CD14-positive monocyte (primary cell): ENCODE measurements at regions not wholly inside any gene's neighbourhood (a gene's known extent, or its start where the extent isn't known, plus 50 kb on each side); places are given as distances from the start of the nearest gene placed in this dataset.
A peak's percentile ranks its signal among the peaks of the same experiment; 100 is the strongest.

Experiments
- DNase-seq, 3 donors: peaks; one replicate each; pipeline ENCODE4 v3.0.0-alpha.2; 2011 to 2022
- H2AFZ ChIP-seq: 2 replicates; pipeline ENCODE4 v1.6.0; 2012; ENCODE audit warnings: mild to moderate bottlenecking, low read depth, low read length, inconsistent platforms; ENCODE audit not compliant: insufficient read depth, poor library complexity, severe bottlenecking
- H3K27ac ChIP-seq, 2 donors: 1 replicate in 1 of 2; 2 replicates in 1 of 2; pipeline ENCODE4 v1.5.1; 2012 to 2013; ENCODE audit warnings: low read length in 2 of 2, control low read depth in 1 of 2, inconsistent platforms in 1 of 2, low read depth in 1 of 2, mild to moderate bottlenecking in 1 of 2
- H3K27me3 ChIP-seq, 2 donors: one replicate each; pipeline versions ENCODE4 v1.6.0 to v1.6.1; 2011 to 2013; ENCODE audit warnings: low read length in 2 of 2; ENCODE audit not compliant: control insufficient read depth in 2 of 2, insufficient read depth in 2 of 2
- H3K36me3 ChIP-seq, 2 donors: replicated peaks in 1 of 2; 1 replicate in 1 of 2; 2 replicates in 1 of 2; pipeline versions ENCODE4 v1.5.1 to v1.6.1; 2012 to 2013; ENCODE audit warnings: low read length in 2 of 2, control low read depth in 1 of 2, inconsistent platforms in 1 of 2, mild to moderate bottlenecking in 1 of 2; ENCODE audit not compliant: insufficient read depth in 2 of 2, control insufficient read depth in 1 of 2
- H3K4me1 ChIP-seq, 2 donors: 1 replicate in 1 of 2; 2 replicates in 1 of 2; pipeline versions ENCODE4 v1.5.1 to v1.6.1; 2012 to 2013; ENCODE audit warnings: low read length in 2 of 2, control low read depth in 1 of 2, inconsistent platforms in 1 of 2, mild to moderate bottlenecking in 1 of 2, moderate library complexity in 1 of 2; ENCODE audit not compliant: insufficient read depth in 2 of 2, control insufficient read depth in 1 of 2
- H3K4me2 ChIP-seq: replicated peaks from 2 replicates; pipeline ENCODE3; 2012; ENCODE audit warnings: low read length, moderate library complexity, mild to moderate bottlenecking; ENCODE audit not compliant: poor library complexity, severe bottlenecking; ENCODE audit errors: extremely low read depth
- H3K4me3 ChIP-seq, 3 experiments: fragments of 200-600 bp in 1 of 3; sonication (generic) in 1 of 3; replicated peaks in 1 of 3; 1 replicate in 2 of 3; 2 replicates in 1 of 3; pipeline ENCODE4 v1.5.1; 2011 to 2013; ENCODE audit warnings: low read length in 3 of 3, mild to moderate bottlenecking in 3 of 3, control low read depth in 2 of 3, low read depth in 2 of 3, inconsistent platforms in 1 of 3, moderate library complexity in 1 of 3
- H3K79me2 ChIP-seq: 2 replicates; pipeline ENCODE4 v1.6.0; 2012; ENCODE audit warnings: mild to moderate bottlenecking, control low read depth, inconsistent platforms, low read length, moderate library complexity; ENCODE audit not compliant: insufficient read depth
- H3K9ac ChIP-seq: 2 replicates; pipeline ENCODE4 v1.6.0; 2017; ENCODE audit warnings: low read length, mild to moderate bottlenecking; ENCODE audit not compliant: insufficient read depth, poor library complexity, severe bottlenecking
- H3K9me3 ChIP-seq, 2 donors: replicated peaks in 1 of 2; 1 replicate in 1 of 2; 2 replicates in 1 of 2; pipeline versions ENCODE4 v1.5.1 to v1.6.1; 2012 to 2013; ENCODE audit warnings: low read length in 2 of 2, control low read depth in 1 of 2; ENCODE audit not compliant: control insufficient read depth in 1 of 2, insufficient read depth in 1 of 2
- H4K20me1 ChIP-seq: 2 replicates; pipeline ENCODE4 v1.6.0; 2012; ENCODE audit warnings: mild to moderate bottlenecking, low read length, control low read depth, moderate library complexity; ENCODE audit not compliant: insufficient read depth
- H3K27ac Mint-ChIP-seq, 7 donors: one replicate each; pipeline ENCODE4 v1.8.0; 2020; ENCODE audit warnings: mild to moderate bottlenecking in 7 of 7, mixed read lengths in 7 of 7, moderate library complexity in 6 of 7, inconsistent platforms in 2 of 7
- H3K27me3 Mint-ChIP-seq, 3 donors: one replicate each; pipeline ENCODE4 v1.8.0; 2021 to 2022; ENCODE audit warnings: low read depth in 3 of 3, mild to moderate bottlenecking in 3 of 3, mixed read lengths in 3 of 3, moderate library complexity in 3 of 3, inconsistent platforms in 1 of 3
- H3K36me3 Mint-ChIP-seq, 2 donors: one replicate each; pipeline ENCODE4 v1.8.0; 2020; ENCODE audit warnings: mixed read lengths in 2 of 2, inconsistent platforms in 1 of 2, mild to moderate bottlenecking in 1 of 2
- H3K4me1 Mint-ChIP-seq: one replicate; pipeline ENCODE4 v1.8.0; 2020; ENCODE audit warnings: mild to moderate bottlenecking, mixed read lengths
- H3K4me3 Mint-ChIP-seq, 2 donors: one replicate each; pipeline ENCODE4 v1.8.0; 2020; ENCODE audit warnings: mild to moderate bottlenecking in 2 of 2, mixed read lengths in 2 of 2, moderate library complexity in 1 of 2
- H3K9me3 Mint-ChIP-seq, 7 donors: one replicate each; pipeline ENCODE4 v1.8.0; 2020 to 2022; ENCODE audit warnings: mixed read lengths in 7 of 7, mild to moderate bottlenecking in 6 of 7, moderate library complexity in 6 of 7, inconsistent platforms in 2 of 7
- WGBS: methylation state at CpG from one replicate; pipeline ENCODE4 v1.1.5; 2013; ENCODE audit warnings: missing lambda C conversion rate; ENCODE audit not compliant: insufficient coverage; 5-methylcytosine and 5-hydroxymethylcytosine counted together
- intact Hi-C, 2 donors: fragments of 100-400 bp; cut with micrococcal nuclease; formaldehyde crosslinking; loops; one replicate each; pipeline versions ENCODE4 v1.15.0 to v1.15.1; 2023
- TF ChIP-seq, protein P1 (sequence below): fragments of 200-600 bp; IDR thresholded peaks from one replicate; pipeline ENCODE4 v1.8.0; 2022; ENCODE audit warnings: antibody characterized with exemption, mild to moderate bottlenecking

DNA sequence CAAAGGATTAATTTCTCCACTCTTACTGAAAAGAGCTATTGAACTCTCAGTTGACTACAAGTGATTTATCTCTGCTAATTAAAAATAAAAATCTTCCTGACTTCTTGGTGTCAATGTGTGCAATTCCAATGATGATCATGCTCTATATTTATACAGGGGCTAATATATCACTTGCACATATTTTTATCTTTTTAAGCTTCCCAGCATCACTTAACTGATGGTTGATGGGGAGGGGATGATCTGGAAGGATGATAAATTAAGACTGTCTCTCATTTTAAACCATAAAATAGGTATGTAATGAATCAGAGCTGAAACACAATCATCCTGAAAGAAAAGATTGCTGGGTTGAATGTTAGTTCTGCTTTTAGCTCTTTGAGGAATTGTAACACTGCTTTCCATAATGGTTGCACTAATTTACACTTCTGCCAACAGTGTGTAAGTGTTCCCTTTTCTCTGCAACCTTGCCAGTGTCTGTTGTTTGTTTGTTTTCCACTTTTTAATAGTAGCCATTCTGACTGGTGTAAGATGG, 169.6 kb upstream of the ECI2 start:
- no peaks in the 10 kb centered on the region for H3K79me2 ChIP-seq
- Mint-ChIP-seq H3K4me1 (peaks cover 4% of the 10 kb centered on the region), H3K27ac (peak overlapping the region in 2 of 7 donors; percentile 27 to 28), H3K27me3 (peaks cover 0 to 4% (median 3%) of the 10 kb centered on the region in 3 donors), H3K4me3 (no peak overlapping the region), H3K36me3 (no peaks in the 10 kb centered on the region), H3K9me3 (peaks cover 0 to 8% (median 4%) of the 10 kb centered on the region in 7 donors)
- no peak overlapping the region for H3K4me3 ChIP-seq
- intact Hi-C loops: no loop called here
- no peak for DNase-seq
- H3K9me3 ChIP-seq: peaks cover 3 to 5% of the 10 kb centered on the region in 2 donors
- no peaks in the 10 kb centered on the region for H4K20me1 ChIP-seq
- no peak overlapping the region for H3K9ac ChIP-seq
- H3K4me1 ChIP-seq: peaks cover 8 to 15% of the 10 kb centered on the region in 2 donors
- no peak overlapping the region for H3K27ac ChIP-seq
- no peak overlapping the region for H3K4me2 ChIP-seq
- H3K27me3 ChIP-seq: no peaks in the 10 kb centered on the region
- H2AFZ ChIP-seq: no peak overlapping the region
- no peaks in the 10 kb centered on the region for H3K36me3 ChIP-seq
- TF ChIP-seq, protein P1, sequence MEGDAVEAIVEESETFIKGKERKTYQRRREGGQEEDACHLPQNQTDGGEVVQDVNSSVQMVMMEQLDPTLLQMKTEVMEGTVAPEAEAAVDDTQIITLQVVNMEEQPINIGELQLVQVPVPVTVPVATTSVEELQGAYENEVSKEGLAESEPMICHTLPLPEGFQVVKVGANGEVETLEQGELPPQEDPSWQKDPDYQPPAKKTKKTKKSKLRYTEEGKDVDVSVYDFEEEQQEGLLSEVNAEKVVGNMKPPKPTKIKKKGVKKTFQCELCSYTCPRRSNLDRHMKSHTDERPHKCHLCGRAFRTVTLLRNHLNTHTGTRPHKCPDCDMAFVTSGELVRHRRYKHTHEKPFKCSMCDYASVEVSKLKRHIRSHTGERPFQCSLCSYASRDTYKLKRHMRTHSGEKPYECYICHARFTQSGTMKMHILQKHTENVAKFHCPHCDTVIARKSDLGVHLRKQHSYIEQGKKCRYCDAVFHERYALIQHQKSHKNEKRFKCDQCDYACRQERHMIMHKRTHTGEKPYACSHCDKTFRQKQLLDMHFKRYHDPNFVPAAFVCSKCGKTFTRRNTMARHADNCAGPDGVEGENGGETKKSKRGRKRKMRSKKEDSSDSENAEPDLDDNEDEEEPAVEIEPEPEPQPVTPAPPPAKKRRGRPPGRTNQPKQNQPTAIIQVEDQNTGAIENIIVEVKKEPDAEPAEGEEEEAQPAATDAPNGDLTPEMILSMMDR: no peak

DNA sequence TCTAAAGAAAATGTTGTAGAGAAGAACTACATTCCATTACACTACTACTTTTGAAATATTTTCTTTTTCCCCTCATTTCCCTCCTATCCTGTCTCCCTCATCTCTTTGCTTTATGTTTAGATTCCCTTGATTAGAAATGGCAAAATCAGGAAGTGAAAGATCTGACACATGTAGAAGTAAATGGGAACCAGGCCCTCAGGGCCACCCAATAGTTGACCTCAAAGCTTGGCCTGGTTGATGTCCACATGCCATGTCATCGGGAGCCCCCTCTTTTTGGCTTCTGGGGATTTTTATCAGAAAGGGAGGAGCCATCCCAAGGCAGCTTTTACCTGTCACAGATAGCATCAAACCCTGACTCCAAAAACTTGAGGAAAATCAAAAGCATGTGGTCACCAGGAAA, 168.3 kb upstream of the ECI2 start:
- intact Hi-C loops: no loop called here
- H3K36me3 ChIP-seq: no peaks in the 10 kb centered on the region
- H3K27me3 Mint-ChIP-seq: peaks cover 0 to 2% (median 1%) of the 10 kb centered on the region in 3 donors
- H3K27ac ChIP-seq: no peak overlapping the region
- H3K4me3 Mint-ChIP-seq: no peak overlapping the region
- no peak overlapping the region for H3K4me2 ChIP-seq
- H3K9ac ChIP-seq: no peak overlapping the region
- TF ChIP-seq, protein P1: no peak
- DNase-seq: peak in 1 of 3 donors; percentile 55
- no CpG with 5 or more reads among the region's 1 CpG for WGBS
- H3K9me3 ChIP-seq: no peaks in the 10 kb centered on the region
- no peaks in the 10 kb centered on the region for H3K79me2 ChIP-seq
- H3K27ac Mint-ChIP-seq: no peak overlapping the region
- peaks cover 10% of the 10 kb centered on the region for H3K4me1 Mint-ChIP-seq
- no peaks in the 10 kb centered on the region for H3K36me3 Mint-ChIP-seq
- no peak overlapping the region for H3K4me3 ChIP-seq
- H3K9me3 Mint-ChIP-seq: peaks cover 0 to 3% (median 2%) of the 10 kb centered on the region in 7 donors
- H2AFZ ChIP-seq: no peak overlapping the region
- H4K20me1 ChIP-seq: no peaks in the 10 kb centered on the region
- peaks cover 8 to 15% of the 10 kb centered on the region in 2 donors for H3K4me1 ChIP-seq
- H3K27me3 ChIP-seq: no peaks in the 10 kb centered on the region
